Endothelial cell (in vitro differentiated cells): ENCODE measurements at regions not wholly inside any gene's neighbourhood (a gene's known extent, or its start where the extent isn't known, plus 50 kb on each side); places are given as distances from the start of the nearest gene placed in this dataset.

Source experiments
- DNase-seq: peaks from one replicate; pipeline ENCODE4 v3.0.0; 2021; ENCODE audit warnings: low spot score
- H3K27ac Mint-ChIP-seq: one replicate; pipeline ENCODE4 v1.8.0; 2021; ENCODE audit warnings: mixed read lengths, inconsistent platforms; ENCODE audit not compliant: unreplicated experiment
- H3K27me3 Mint-ChIP-seq: one replicate; pipeline ENCODE4 v1.8.0; 2021; ENCODE audit warnings: mild to moderate bottlenecking, moderate library complexity, mixed read lengths, inconsistent platforms; ENCODE audit not compliant: unreplicated experiment
- H3K36me3 Mint-ChIP-seq: one replicate; pipeline ENCODE4 v1.8.0; 2021; ENCODE audit warnings: mild to moderate bottlenecking, low read depth, mixed read lengths, inconsistent platforms; ENCODE audit not compliant: unreplicated experiment
- H3K4me1 Mint-ChIP-seq: one replicate; pipeline ENCODE4 v1.8.0; 2021; ENCODE audit warnings: mild to moderate bottlenecking, mixed read lengths, inconsistent platforms; ENCODE audit not compliant: unreplicated experiment
- H3K4me3 Mint-ChIP-seq: one replicate; pipeline ENCODE4 v1.8.0; 2021; ENCODE audit warnings: mild to moderate bottlenecking, mixed read lengths, inconsistent platforms; ENCODE audit not compliant: unreplicated experiment
- H3K9me3 Mint-ChIP-seq: one replicate; pipeline ENCODE4 v1.8.0; 2021; ENCODE audit warnings: mixed read lengths, inconsistent platforms; ENCODE audit not compliant: unreplicated experiment
- TF ChIP-seq, protein P1 (sequence below): fragments of 200-600 bp; sonication (generic); IDR thresholded peaks from one replicate; pipeline ENCODE4 v1.5.0; 2021; ENCODE audit warnings: antibody characterized with exemption; ENCODE audit not compliant: unreplicated experiment

DNA sequence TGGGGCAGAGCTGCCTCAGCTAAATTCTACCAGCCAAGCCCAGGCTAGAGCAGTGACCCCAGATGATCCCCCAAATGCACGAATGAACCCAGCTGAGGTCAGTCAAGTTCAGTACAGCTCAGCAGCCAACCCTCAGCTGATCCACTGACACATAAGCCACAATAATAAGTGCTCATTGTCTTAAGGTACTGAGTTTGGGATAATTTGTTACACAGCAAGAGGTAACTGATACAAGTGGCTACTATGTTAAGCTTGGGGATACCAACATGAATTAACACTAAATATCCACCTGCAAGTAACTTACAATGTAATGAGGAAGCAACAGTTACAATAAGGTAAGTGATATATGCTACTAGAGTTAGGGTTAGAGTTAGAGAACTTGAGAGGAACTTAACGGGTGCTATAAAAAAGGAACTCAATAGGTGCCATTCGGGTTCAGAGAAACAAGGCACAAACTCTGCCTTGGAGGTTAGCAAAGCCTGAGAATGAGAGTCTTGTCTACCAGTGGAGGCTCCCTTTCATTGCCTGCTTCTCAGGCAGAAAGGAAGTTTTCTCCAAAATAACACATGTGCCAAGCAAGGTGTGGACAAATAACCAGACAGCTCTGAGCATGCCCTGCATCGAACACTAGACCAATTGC is 189.4 kb downstream of the ARL4C start:
- Mint-ChIP-seq H3K4me3 (no peak overlapping the region), H3K27me3 (no peaks in the 10 kb centered on the region), H3K4me1 (peaks cover 8% of the 10 kb centered on the region)

DNA sequence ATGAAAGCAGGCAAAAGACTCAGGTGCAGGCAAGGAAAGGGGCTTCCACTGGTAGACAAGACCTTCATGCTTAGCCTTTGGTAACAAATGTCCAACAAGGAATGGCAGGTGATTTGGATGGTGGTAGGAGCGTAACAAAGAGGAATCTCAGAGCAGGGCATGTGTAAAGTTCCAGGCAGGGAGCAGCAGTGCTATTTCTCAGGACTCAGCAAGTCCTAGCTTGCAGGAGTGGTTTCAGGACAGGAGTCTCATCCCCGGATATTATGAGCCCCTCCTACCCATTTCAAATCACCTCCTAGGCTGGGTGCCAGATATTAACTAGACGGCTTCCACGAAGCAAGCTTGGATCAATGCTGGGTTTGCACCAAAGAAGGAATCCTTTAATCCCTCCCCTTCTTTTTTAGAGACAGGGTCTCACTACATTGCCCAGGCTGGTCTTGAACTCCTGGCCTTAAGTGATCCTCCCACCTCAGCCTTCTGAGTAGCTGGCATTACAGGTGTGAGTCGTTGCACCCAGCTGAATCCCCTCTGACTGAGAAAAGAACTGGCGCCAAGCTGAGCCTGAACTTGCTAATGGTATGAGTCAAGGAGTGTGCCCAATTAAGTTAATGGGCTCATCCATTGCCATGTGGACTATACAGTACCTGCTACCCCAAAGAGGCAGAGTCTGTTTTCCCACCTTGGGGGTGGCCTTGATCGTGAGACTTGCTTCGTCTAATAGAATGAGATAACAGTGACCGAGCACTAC is 190.3 kb downstream of the ARL4C start:
- no peak for DNase-seq
- TF ChIP-seq, protein P1, sequence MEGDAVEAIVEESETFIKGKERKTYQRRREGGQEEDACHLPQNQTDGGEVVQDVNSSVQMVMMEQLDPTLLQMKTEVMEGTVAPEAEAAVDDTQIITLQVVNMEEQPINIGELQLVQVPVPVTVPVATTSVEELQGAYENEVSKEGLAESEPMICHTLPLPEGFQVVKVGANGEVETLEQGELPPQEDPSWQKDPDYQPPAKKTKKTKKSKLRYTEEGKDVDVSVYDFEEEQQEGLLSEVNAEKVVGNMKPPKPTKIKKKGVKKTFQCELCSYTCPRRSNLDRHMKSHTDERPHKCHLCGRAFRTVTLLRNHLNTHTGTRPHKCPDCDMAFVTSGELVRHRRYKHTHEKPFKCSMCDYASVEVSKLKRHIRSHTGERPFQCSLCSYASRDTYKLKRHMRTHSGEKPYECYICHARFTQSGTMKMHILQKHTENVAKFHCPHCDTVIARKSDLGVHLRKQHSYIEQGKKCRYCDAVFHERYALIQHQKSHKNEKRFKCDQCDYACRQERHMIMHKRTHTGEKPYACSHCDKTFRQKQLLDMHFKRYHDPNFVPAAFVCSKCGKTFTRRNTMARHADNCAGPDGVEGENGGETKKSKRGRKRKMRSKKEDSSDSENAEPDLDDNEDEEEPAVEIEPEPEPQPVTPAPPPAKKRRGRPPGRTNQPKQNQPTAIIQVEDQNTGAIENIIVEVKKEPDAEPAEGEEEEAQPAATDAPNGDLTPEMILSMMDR = no peak
- H3K4me1 Mint-ChIP-seq = peaks cover 8% of the 10 kb centered on the region
- H3K27me3 Mint-ChIP-seq = no peaks in the 10 kb centered on the region
- H3K4me3 Mint-ChIP-seq = no peak overlapping the region
- H3K27ac Mint-ChIP-seq = no peak overlapping the region
- no peaks in the 10 kb centered on the region for H3K36me3 Mint-ChIP-seq
- no peaks in the 10 kb centered on the region for H3K9me3 Mint-ChIP-seq

More for the DNA sequence above, 189.4 kb downstream of the ARL4C start:
- Mint-ChIP-seq H3K9me3 (no peaks in the 10 kb centered on the region), H3K36me3 (no peaks in the 10 kb centered on the region), H3K27ac (no peak overlapping the region)
- DNase-seq = no peak
- TF ChIP-seq, protein P1 = no peak

DNA sequence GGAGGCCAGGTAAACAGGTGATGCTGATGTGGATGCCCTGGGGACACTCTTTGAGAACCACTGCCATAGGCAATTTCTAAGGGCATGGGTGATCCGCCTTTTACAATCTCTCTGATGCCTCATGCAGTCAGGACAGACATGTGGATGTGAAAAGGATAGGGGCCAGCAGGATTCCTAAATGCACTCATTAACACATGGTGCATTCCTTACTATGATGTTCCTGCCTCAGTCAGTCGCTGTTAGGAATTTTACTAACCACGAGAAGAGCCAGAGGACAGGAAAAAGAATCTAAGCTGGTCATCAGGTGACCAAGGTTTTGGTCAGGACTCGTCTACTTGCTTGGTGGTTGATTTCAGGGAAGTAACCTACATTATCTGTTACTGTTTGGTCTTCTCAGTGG is 191.0 kb downstream of the ARL4C start:
- Mint-ChIP-seq H3K27ac (no peak overlapping the region), H3K4me3 (no peak overlapping the region), H3K9me3 (no peaks in the 10 kb centered on the region), H3K27me3 (no peaks in the 10 kb centered on the region), H3K36me3 (no peaks in the 10 kb centered on the region), H3K4me1 (peaks cover 8% of the 10 kb centered on the region)
- TF ChIP-seq, protein P1 = no peak
- DNase-seq = no peak

DNA sequence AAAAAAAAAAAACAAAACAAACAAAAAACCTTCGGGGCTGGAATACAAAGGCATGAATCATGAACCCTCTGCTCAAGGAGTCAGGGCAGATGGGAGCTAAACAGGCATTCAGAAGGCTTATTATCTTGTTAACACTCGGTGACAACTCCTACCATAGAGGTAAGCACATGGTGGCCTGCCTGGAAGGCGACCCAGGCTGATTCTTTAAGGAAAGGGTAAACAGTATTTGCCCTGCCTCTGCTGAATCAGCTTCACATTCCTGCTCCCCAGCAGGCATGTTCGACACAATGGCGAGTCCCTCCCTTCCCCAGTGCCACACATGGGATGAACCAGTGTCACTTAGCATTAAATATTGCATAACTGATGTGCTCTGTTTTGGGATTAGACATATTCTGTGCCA is 191.9 kb downstream of the ARL4C start:
- no peak overlapping the region for H3K4me3 Mint-ChIP-seq
- H3K36me3 Mint-ChIP-seq = no peaks in the 10 kb centered on the region
- H3K27ac Mint-ChIP-seq = no peak overlapping the region
- H3K27me3 Mint-ChIP-seq = no peaks in the 10 kb centered on the region
- no peaks in the 10 kb centered on the region for H3K9me3 Mint-ChIP-seq
- TF ChIP-seq, protein P1 = no peak
- DNase-seq = no peak
- peaks cover 8% of the 10 kb centered on the region for H3K4me1 Mint-ChIP-seq

DNA sequence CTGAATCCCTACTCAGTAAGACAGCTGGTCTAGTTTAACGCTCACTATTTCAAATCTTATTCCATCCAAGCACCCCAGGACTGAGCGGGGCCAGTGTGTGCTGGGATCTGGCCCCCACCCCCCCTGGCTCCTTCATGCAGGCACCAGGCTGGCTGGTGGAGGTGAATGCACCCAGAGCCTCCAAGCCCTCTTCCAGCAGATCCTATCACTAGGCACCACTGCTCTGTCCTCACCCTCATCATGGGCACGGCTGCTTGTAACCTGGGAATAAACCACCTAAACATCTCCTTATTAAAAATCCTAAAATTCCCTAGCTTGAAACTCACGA is 194.3 kb downstream of the ARL4C start:
- H3K27ac Mint-ChIP-seq = no peak overlapping the region
- peaks cover 8% of the 10 kb centered on the region for H3K4me1 Mint-ChIP-seq
- no peak overlapping the region for H3K4me3 Mint-ChIP-seq
- no peaks in the 10 kb centered on the region for H3K9me3 Mint-ChIP-seq
- no peak for DNase-seq
- H3K36me3 Mint-ChIP-seq = no peaks in the 10 kb centered on the region
- TF ChIP-seq, protein P1 = no peak
- H3K27me3 Mint-ChIP-seq = no peaks in the 10 kb centered on the region
